Hematopoietic multipotent progenitor cell treated with erythropoietin and hydrocortisone succinate and interleukin-3 and kit ligand, for 6 days (in vitro differentiated cells): ENCODE measurements at regions not wholly inside any gene's neighbourhood (a gene's known extent, or its start where the extent isn't known, plus 50 kb on each side); places are given as distances from the start of the nearest gene placed in this dataset.

Source experiments
- DNase-seq: peaks from one replicate; pipeline ENCODE4 v3.0.0-alpha.2; 2015

- DNase-seq: no peak
These were observed 334.8 kb upstream of the SHH start for GRCh38 chr7:156147104-156147503.

GRCh38 chr7:156145996-156146395 is 333.7 kb upstream of the SHH start:
- DNase-seq: no peak

- no peak for DNase-seq
These were observed 332.9 kb upstream of the SHH start for GRCh38 chr7:156145184-156145583.

- no peak for DNase-seq
These were observed 331.4 kb upstream of the SHH start for GRCh38 chr7:156143683-156144082.

GRCh38 chr7:156143158-156143557 is 330.9 kb upstream of the SHH start:
- DNase-seq: no peak

GRCh38 chr7:156141941-156142340 is 329.7 kb upstream of the SHH start:
- DNase-seq: no peak

- no peak for DNase-seq
These were observed 328.6 kb upstream of the SHH start for GRCh38 chr7:156140896-156141295.

- DNase-seq: no peak
These were observed 328.2 kb upstream of the SHH start for GRCh38 chr7:156140447-156140846.

GRCh38 chr7:156139633-156140032 is 327.4 kb upstream of the SHH start:
- DNase-seq: no peak

GRCh38 chr7:156139112-156139511 is 326.8 kb upstream of the SHH start:
- no peak for DNase-seq

- DNase-seq: no peak
These were observed 319.6 kb upstream of the SHH start for GRCh38 chr7:156131881-156132280.

GRCh38 chr7:156129522-156129921 is 317.3 kb upstream of the SHH start:
- DNase-seq: no peak

GRCh38 chr7:156128496-156128895 is 316.2 kb upstream of the SHH start:
- DNase-seq: no peak

- DNase-seq: no peak
These were observed 315.2 kb upstream of the SHH start for GRCh38 chr7:156127166-156128134.

GRCh38 chr7:156125841-156126730 is 313.8 kb upstream of the SHH start:
- DNase-seq: no peak

GRCh38 chr7:156124356-156124755 is 312.1 kb upstream of the SHH start:
- DNase-seq: no peak

- DNase-seq: no peak
These were observed 311.1 kb upstream of the SHH start for GRCh38 chr7:156123362-156123761.

GRCh38 chr7:156122752-156123354 is 310.6 kb upstream of the SHH start:
- DNase-seq: no peak

- no peak for DNase-seq
These were observed 309.7 kb upstream of the SHH start for GRCh38 chr7:156121956-156122355.

GRCh38 chr7:156121434-156121833 is 309.2 kb upstream of the SHH start:
- no peak for DNase-seq

- DNase-seq: no peak
These were observed 308.3 kb upstream of the SHH start for GRCh38 chr7:156120552-156120951.

- DNase-seq: no peak
These were observed 307.5 kb upstream of the SHH start for GRCh38 chr7:156119771-156120170.

GRCh38 chr7:156118248-156118645 is 306.0 kb upstream of the SHH start:
- no peak for DNase-seq
